OCI-LY7 (cell line): ENCODE measurements at regions not wholly inside any gene's neighbourhood (a gene's known extent, or its start where the extent isn't known, plus 50 kb on each side); places are given as distances from the start of the nearest gene placed in this dataset.

Source experiments
- BruUV-seq: library from RNA; stranded (reverse); fragments of 400-500 nt; replicated peaks from 2 replicates; lab custom pipeline; 2021; lab: Mats Ljungman, UMichigan
- CTCF ChIA-PET: fragments of 300-600 bp; sonication (Branson Sonifier 250); formaldehyde crosslinking; loops from one replicate; lab custom pipeline; 2022; ENCODE audit warnings: antibody characterized with exemption; ENCODE audit not compliant: unreplicated experiment; lab: Charles Lee
- POLR2A ChIA-PET: fragments of 300-600 bp; sonication (Branson Sonifier 250); formaldehyde crosslinking; loops from one replicate; lab custom pipeline; 2022; ENCODE audit warnings: antibody characterized with exemption; lab: Charles Lee
- DNase-seq: peaks from one replicate; pipeline ENCODE4 v3.0.0-alpha.2; 2015; ENCODE audit warnings: low spot score
- H2AFZ ChIP-seq: fragments of 200-600 bp; sonication (generic), shearing (Covaris generic); 2 replicates; pipeline ENCODE4 v1.6.1; 2014; ENCODE audit warnings: mild to moderate bottlenecking, antibody characterized with exemption, low read length, moderate library complexity
- H3K27ac ChIP-seq: fragments of 200-600 bp; sonication (generic); 2 replicates; pipeline ENCODE4 v1.5.1; 2014; ENCODE audit warnings: mixed run types, low read depth, mild to moderate bottlenecking, moderate library complexity, low read length, inconsistent platforms; ENCODE audit not compliant: poor library complexity, severe bottlenecking
- H3K36me3 ChIP-seq: fragments of 200-600 bp; sonication (generic); 2 replicates; pipeline ENCODE4 v1.6.1; 2014; ENCODE audit warnings: mild to moderate bottlenecking, antibody characterized with exemption, low read length, moderate library complexity, mixed read lengths; ENCODE audit not compliant: insufficient read depth
- H3K4me1 ChIP-seq: fragments of 200-600 bp; sonication (generic); 2 replicates; pipeline ENCODE4 v1.5.1; 2014; ENCODE audit warnings: mild to moderate bottlenecking, low read length; ENCODE audit not compliant: insufficient read depth, poor library complexity, severe bottlenecking
- H3K4me2 ChIP-seq: fragments of 200-600 bp; sonication (generic); 2 replicates; pipeline ENCODE4 v1.6.1; 2014; ENCODE audit warnings: mild to moderate bottlenecking, low read length
- H3K4me3 ChIP-seq: fragments of 200-600 bp; sonication (generic); 2 replicates; pipeline ENCODE4 v1.5.1; 2014; ENCODE audit warnings: mild to moderate bottlenecking, low read depth, low read length; ENCODE audit not compliant: poor library complexity, severe bottlenecking
- H3K79me2 ChIP-seq: fragments of 200-600 bp; sonication (generic); 2 replicates; pipeline ENCODE4 v1.6.1; 2016; ENCODE audit warnings: low read depth, mild to moderate bottlenecking, low read length, moderate library complexity, mixed read lengths; ENCODE audit not compliant: insufficient read depth
- H3K9me2 ChIP-seq: fragments of 200-600 bp; sonication (generic); 2 replicates; pipeline ENCODE4 v1.6.1; 2016; ENCODE audit warnings: mild to moderate bottlenecking, low read length, mixed read lengths; ENCODE audit not compliant: insufficient read depth
- H3K9me3 ChIP-seq: fragments of 200-600 bp; sonication (generic); 2 replicates; pipeline ENCODE4 v1.6.1; 2014; ENCODE audit warnings: mild to moderate bottlenecking, mixed run types, low read length, mixed read lengths
- H4K20me1 ChIP-seq: fragments of 200-600 bp; sonication (generic); 2 replicates; pipeline ENCODE4 v1.6.1; 2014; ENCODE audit warnings: mild to moderate bottlenecking, antibody characterized with exemption, low read length, moderate library complexity, mixed read lengths; ENCODE audit not compliant: insufficient read depth
- EZH2phosphoT487 ChIP-seq: fragments of 200-600 bp; sonication (generic); IDR thresholded peaks from 2 replicates; pipeline ENCODE4 v1.6.1; 2018; ENCODE audit warnings: low read depth, borderline replicate concordance, mild to moderate bottlenecking, mixed run types, antibody characterized with exemption, low read length, moderate library complexity, mixed read lengths
- intact Hi-C: fragments of 100-400 bp; cut with micrococcal nuclease; formaldehyde crosslinking; loops from one replicate; pipeline ENCODE4 v1.10.0; 2022; ENCODE audit not compliant: unreplicated experiment
- TF ChIP-seq, protein P1 (sequence below): fragments of 200-600 bp; sonication (generic); conservative IDR thresholded peaks from 2 replicates; pipeline ENCODE4 v1.5.1; 2014; ENCODE audit warnings: mild to moderate bottlenecking, antibody characterized with exemption, low read length, moderate library complexity, mixed read lengths

- no peaks in the 10 kb centered on the region for H3K9me2 ChIP-seq
- no peak for DNase-seq
- intact Hi-C loops, result no loop called here
- TF ChIP-seq, protein P1, sequence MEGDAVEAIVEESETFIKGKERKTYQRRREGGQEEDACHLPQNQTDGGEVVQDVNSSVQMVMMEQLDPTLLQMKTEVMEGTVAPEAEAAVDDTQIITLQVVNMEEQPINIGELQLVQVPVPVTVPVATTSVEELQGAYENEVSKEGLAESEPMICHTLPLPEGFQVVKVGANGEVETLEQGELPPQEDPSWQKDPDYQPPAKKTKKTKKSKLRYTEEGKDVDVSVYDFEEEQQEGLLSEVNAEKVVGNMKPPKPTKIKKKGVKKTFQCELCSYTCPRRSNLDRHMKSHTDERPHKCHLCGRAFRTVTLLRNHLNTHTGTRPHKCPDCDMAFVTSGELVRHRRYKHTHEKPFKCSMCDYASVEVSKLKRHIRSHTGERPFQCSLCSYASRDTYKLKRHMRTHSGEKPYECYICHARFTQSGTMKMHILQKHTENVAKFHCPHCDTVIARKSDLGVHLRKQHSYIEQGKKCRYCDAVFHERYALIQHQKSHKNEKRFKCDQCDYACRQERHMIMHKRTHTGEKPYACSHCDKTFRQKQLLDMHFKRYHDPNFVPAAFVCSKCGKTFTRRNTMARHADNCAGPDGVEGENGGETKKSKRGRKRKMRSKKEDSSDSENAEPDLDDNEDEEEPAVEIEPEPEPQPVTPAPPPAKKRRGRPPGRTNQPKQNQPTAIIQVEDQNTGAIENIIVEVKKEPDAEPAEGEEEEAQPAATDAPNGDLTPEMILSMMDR, result no peak
- no peak for TF ChIP-seq EZH2phosphoT487
- no peaks in the 10 kb centered on the region for H3K36me3 ChIP-seq
- no peak overlapping the region for H3K27ac ChIP-seq
- no peak overlapping the region for H2AFZ ChIP-seq
- CTCF ChIA-PET, result interaction anchor here (0.6 kb wide), 1 partner anchor 620 kb away, joined by 3 read pairs; no protein-coding TSS in a partner anchor
- no peak overlapping the region for H3K4me3 ChIP-seq
- H3K4me1 ChIP-seq, result no peaks in the 10 kb centered on the region
- H3K79me2 ChIP-seq, result no peaks in the 10 kb centered on the region
- no peaks in the 10 kb centered on the region for H4K20me1 ChIP-seq
- POLR2A ChIA-PET, result interaction anchor here (0.6 kb wide), 1 partner anchor 320 kb away, joined by 3 read pairs; no protein-coding TSS in a partner anchor
- no peak overlapping the region for H3K4me2 ChIP-seq
- no TSS peak for BruUV-seq
- 0 out of 2 replicates have a peak, but pooled peaks cover 2% of the 10 kb centered on the region for H3K9me3 ChIP-seq
These were observed 446.7 kb upstream of the PROK2 start for GRCh38 chr3:72231439-72232196.

DNA sequence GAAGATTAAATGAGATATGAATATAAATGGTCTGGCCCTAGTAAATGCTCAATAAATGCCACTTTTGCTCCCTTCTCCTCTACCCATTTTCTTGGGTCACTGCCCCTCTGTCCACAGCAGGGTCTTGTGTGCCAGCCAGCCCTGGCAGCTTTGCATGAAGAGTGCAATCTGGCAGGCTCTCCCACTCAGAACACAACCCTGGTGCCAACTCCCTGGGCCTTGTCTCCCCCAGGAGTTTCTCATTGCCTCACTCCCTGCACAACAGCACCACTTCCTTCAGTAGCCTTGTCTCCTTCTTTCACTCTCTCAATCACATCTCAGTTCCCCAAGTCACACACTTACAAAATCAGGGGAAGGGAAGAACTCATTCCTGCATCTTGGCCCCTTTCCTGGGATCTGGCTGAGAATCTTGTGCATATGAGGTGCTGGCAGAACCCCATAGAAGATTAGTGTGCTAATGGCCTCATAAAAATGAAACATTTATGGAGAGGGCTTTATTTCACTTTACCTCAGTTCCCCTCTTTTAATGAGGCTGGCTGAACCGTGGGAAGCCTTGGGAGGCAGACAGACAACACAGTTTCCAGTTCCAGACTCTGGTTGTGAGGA lies 445.9 kb upstream of the PROK2 start:
- Histone ChIP-seq H3K4me3 (no peak overlapping the region), H4K20me1 (no peaks in the 10 kb centered on the region), H3K27ac (no peak overlapping the region), H3K36me3 (no peaks in the 10 kb centered on the region), H3K79me2 (no peaks in the 10 kb centered on the region), H2AFZ (no peak overlapping the region), H3K9me2 (no peaks in the 10 kb centered on the region), H3K4me2 (no peak overlapping the region), H3K4me1 (no peaks in the 10 kb centered on the region), H3K9me3 (0 out of 2 replicates have a peak, but pooled peaks cover 10% of the 10 kb centered on the region)
- no peak for DNase-seq
- ChIA-PET POLR2A (no interaction called here), CTCF (no interaction called here)
- TF ChIP-seq EZH2phosphoT487, result no peak
- TF ChIP-seq, protein P1, result no peak
- intact Hi-C loops, result no loop called here
- BruUV-seq, result no TSS peak
